ENCODE measurements at regions not wholly inside any gene's neighbourhood (a gene's known extent, or its start where the extent isn't known, plus 50 kb on each side); places are given as distances from the start of the nearest gene placed in this dataset.

DNA sequence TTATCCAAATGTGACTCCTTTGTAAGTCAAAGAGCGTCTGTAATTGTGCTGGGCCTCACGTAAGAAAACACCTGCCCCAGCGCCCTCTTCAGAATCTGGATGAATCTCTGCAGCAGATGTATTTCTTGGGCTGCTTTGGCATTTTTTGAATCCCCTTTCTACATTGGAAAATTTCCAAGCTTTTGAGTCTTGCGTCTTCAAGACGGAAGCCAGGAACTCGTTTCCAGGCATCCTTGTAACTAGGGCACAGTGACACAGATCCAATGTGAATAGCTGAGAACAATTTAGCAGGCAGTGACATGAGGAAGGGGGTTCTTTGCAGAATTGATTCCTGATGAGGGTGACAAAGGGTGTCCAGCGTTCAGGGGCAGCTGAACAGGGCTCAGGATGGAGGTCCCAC, 862.3 kb downstream of the TYW1 start:
- TF ChIP-seq POLR2A (IDR thresholded peaks at IDR 0.05) (no peak), POLR2AphosphoS5 (IDR thresholded peaks at IDR 0.05) (no peak), EP300 (IDR thresholded peaks at IDR 0.05) (no peak)
- TF ChIP-seq, protein P1, sequence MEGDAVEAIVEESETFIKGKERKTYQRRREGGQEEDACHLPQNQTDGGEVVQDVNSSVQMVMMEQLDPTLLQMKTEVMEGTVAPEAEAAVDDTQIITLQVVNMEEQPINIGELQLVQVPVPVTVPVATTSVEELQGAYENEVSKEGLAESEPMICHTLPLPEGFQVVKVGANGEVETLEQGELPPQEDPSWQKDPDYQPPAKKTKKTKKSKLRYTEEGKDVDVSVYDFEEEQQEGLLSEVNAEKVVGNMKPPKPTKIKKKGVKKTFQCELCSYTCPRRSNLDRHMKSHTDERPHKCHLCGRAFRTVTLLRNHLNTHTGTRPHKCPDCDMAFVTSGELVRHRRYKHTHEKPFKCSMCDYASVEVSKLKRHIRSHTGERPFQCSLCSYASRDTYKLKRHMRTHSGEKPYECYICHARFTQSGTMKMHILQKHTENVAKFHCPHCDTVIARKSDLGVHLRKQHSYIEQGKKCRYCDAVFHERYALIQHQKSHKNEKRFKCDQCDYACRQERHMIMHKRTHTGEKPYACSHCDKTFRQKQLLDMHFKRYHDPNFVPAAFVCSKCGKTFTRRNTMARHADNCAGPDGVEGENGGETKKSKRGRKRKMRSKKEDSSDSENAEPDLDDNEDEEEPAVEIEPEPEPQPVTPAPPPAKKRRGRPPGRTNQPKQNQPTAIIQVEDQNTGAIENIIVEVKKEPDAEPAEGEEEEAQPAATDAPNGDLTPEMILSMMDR (IDR thresholded peaks at IDR 0.05): no peak
